ENCODE measurements at regions not wholly inside any gene's neighbourhood (a gene's known extent, or its start where the extent isn't known, plus 50 kb on each side); places are given as distances from the start of the nearest gene placed in this dataset.

DNA sequence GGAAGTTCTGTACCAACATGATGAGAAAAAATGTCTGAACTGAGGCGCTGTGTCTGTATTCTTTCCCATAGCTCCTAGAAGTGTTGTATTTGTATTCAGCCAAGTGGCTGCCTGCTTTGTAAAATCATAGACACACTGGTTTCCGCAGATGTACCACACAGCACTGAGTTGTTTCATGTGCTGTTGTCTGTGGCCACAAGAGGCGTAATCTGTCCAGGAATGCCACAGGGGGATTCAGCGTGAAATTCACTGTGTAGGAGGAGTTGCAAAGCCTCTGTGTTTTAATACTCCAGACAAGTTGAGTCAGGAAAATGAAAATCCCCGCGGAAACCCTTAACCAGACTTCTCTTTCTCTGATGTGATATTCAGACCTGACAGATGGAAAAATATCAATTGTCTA, 462.2 kb downstream of the NSUN3 start:
- H3K27ac ChIP-seq (ENCODE audit: low read depth, low read length), result no peak overlapping the region
- H3F3A ChIP-seq (ENCODE audit: insufficient read depth), result no peaks in the 10 kb centered on the region
- no peak overlapping the region for H3K9ac ChIP-seq (ENCODE audit: low read length)
- no peaks in the 10 kb centered on the region for H3K36me3 ChIP-seq (ENCODE audit: low read length)
- no peak overlapping the region for H3K4me3 ChIP-seq (ENCODE audit: insufficient read depth, low read length, poor library complexity, severe bottlenecking)
- H4K20me1 ChIP-seq (ENCODE audit: low read depth, low read length), result no peaks in the 10 kb centered on the region
- TF ChIP-seq CTCF (IDR thresholded peaks at IDR 0.05; ENCODE audit: insufficient read depth, low read length, poor library complexity, severe bottlenecking) (no peak), EZH2phosphoT487 (conservative IDR thresholded peaks at IDR 0.05; ENCODE audit: low read length) (no peak)
- no peaks in the 10 kb centered on the region for H3K79me2 ChIP-seq (ENCODE audit: insufficient read depth, low read length)
- H2AFZ ChIP-seq (ENCODE audit: low read depth, low read length, severe bottlenecking), result no peak overlapping the region
- no peak overlapping the region for H3K4me2 ChIP-seq (ENCODE audit: low read depth, low read length, poor library complexity, severe bottlenecking)
- no peaks in the 10 kb centered on the region for H3K27me3 ChIP-seq (ENCODE audit: low read length)
- H3K9me3 ChIP-seq (ENCODE audit: insufficient read depth, low read length), result no peaks in the 10 kb centered on the region
- H3K9me2 ChIP-seq (replicated peaks; ENCODE audit: insufficient read depth, low read length), result no peaks in the 10 kb centered on the region

DNA sequence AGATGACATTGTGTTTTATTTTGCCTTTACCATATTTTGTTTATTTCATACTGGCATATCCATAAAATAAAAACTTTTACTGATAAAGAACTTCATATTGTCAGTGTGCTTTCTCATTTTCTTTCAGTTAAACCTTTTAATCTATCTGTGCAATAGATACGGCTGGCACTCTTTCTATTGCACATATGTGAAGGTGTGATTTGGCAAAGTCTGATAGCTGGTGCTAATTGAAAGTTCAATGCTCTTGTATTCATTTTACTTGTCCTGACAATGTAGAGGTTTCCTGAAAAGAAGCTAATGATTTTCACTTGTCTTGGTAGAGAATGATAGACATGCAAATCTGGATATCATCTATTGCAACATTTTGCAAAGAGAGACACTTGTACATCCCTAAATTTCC, 467.0 kb downstream of the NSUN3 start:
- Histone ChIP-seq H3F3A (ENCODE audit: insufficient read depth) (no peaks in the 10 kb centered on the region), H3K9me2 (replicated peaks; ENCODE audit: insufficient read depth, low read length) (no peaks in the 10 kb centered on the region), H3K27ac (ENCODE audit: low read depth, low read length) (no peak overlapping the region), H3K9me3 (ENCODE audit: insufficient read depth, low read length) (no peaks in the 10 kb centered on the region), H3K36me3 (ENCODE audit: low read length) (no peaks in the 10 kb centered on the region), H3K4me3 (ENCODE audit: insufficient read depth, low read length, poor library complexity, severe bottlenecking) (no peak overlapping the region), H3K9ac (ENCODE audit: low read length) (no peak overlapping the region), H3K79me2 (ENCODE audit: insufficient read depth, low read length) (no peaks in the 10 kb centered on the region), H3K27me3 (ENCODE audit: low read length) (no peaks in the 10 kb centered on the region), H2AFZ (ENCODE audit: low read depth, low read length, severe bottlenecking) (no peak overlapping the region), H4K20me1 (ENCODE audit: low read depth, low read length) (no peaks in the 10 kb centered on the region), H3K4me2 (ENCODE audit: low read depth, low read length, poor library complexity, severe bottlenecking) (no peak overlapping the region)
- TF ChIP-seq CTCF (IDR thresholded peaks at IDR 0.05; ENCODE audit: insufficient read depth, low read length, poor library complexity, severe bottlenecking) (no peak), EZH2phosphoT487 (conservative IDR thresholded peaks at IDR 0.05; ENCODE audit: low read length) (no peak)

GRCh38 chr3:94532951-94533350, 470.1 kb downstream of the NSUN3 start:
- H3K79me2 ChIP-seq (ENCODE audit: insufficient read depth, low read length), result no peaks in the 10 kb centered on the region
- TF ChIP-seq CTCF (IDR thresholded peaks at IDR 0.05; ENCODE audit: insufficient read depth, low read length, poor library complexity, severe bottlenecking), result no peak
- no peak for TF ChIP-seq EZH2phosphoT487 (conservative IDR thresholded peaks at IDR 0.05; ENCODE audit: low read length)
- H3K36me3 ChIP-seq (ENCODE audit: low read length), result no peaks in the 10 kb centered on the region
- no peak overlapping the region for H3K4me2 ChIP-seq (ENCODE audit: low read depth, low read length, poor library complexity, severe bottlenecking)
- no peaks in the 10 kb centered on the region for H3K9me2 ChIP-seq (replicated peaks; ENCODE audit: insufficient read depth, low read length)
- no peak overlapping the region for H3K9ac ChIP-seq (ENCODE audit: low read length)
- no peaks in the 10 kb centered on the region for H3F3A ChIP-seq (ENCODE audit: insufficient read depth)
- no peaks in the 10 kb centered on the region for H3K9me3 ChIP-seq (ENCODE audit: insufficient read depth, low read length)
- H3K27me3 ChIP-seq (ENCODE audit: low read length), result no peaks in the 10 kb centered on the region
- no peak overlapping the region for H3K27ac ChIP-seq (ENCODE audit: low read depth, low read length)
- H4K20me1 ChIP-seq (ENCODE audit: low read depth, low read length), result no peaks in the 10 kb centered on the region
- no peak overlapping the region for H3K4me3 ChIP-seq (ENCODE audit: insufficient read depth, low read length, poor library complexity, severe bottlenecking)
- H2AFZ ChIP-seq (ENCODE audit: low read depth, low read length, severe bottlenecking), result no peak overlapping the region

GRCh38 chr3:94539937-94540336, 477.1 kb downstream of the NSUN3 start:
- H4K20me1 ChIP-seq (ENCODE audit: low read depth, low read length), result no peaks in the 10 kb centered on the region
- no peak overlapping the region for H3K9ac ChIP-seq (ENCODE audit: low read length)
- no peak overlapping the region for H3K27ac ChIP-seq (ENCODE audit: low read depth, low read length)
- TF ChIP-seq EZH2phosphoT487 (conservative IDR thresholded peaks at IDR 0.05; ENCODE audit: low read length), result no peak
- TF ChIP-seq CTCF (IDR thresholded peaks at IDR 0.05; ENCODE audit: insufficient read depth, low read length, poor library complexity, severe bottlenecking), result no peak
- no peaks in the 10 kb centered on the region for H3F3A ChIP-seq (ENCODE audit: insufficient read depth)
- H3K79me2 ChIP-seq (ENCODE audit: insufficient read depth, low read length), result no peaks in the 10 kb centered on the region
- H3K4me3 ChIP-seq (ENCODE audit: insufficient read depth, low read length, poor library complexity, severe bottlenecking), result no peak overlapping the region
- H3K9me3 ChIP-seq (ENCODE audit: insufficient read depth, low read length), result no peaks in the 10 kb centered on the region
- no peak overlapping the region for H2AFZ ChIP-seq (ENCODE audit: low read depth, low read length, severe bottlenecking)
- no peak overlapping the region for H3K4me2 ChIP-seq (ENCODE audit: low read depth, low read length, poor library complexity, severe bottlenecking)
- H3K9me2 ChIP-seq (replicated peaks; ENCODE audit: insufficient read depth, low read length), result no peaks in the 10 kb centered on the region
- H3K36me3 ChIP-seq (ENCODE audit: low read length), result no peaks in the 10 kb centered on the region
- H3K27me3 ChIP-seq (ENCODE audit: low read length), result no peaks in the 10 kb centered on the region
